A673 (cell line): ENCODE measurements at regions not wholly inside any gene's neighbourhood (a gene's known extent, or its start where the extent isn't known, plus 50 kb on each side); places are given as distances from the start of the nearest gene placed in this dataset.

Experiments used
- BruUV-seq: library from RNA; stranded (reverse); fragments of 400-500 nt; replicated peaks from 2 replicates; lab custom pipeline; 2021; lab: Mats Ljungman, UMichigan
- CTCF ChIA-PET: fragments of 300-600 bp; sonication (Branson Sonifier 250); formaldehyde crosslinking; loops from one replicate; lab custom pipeline; 2022; ENCODE audit warnings: antibody characterized with exemption; lab: Charles Lee
- POLR2A ChIA-PET: fragments of 300-600 bp; sonication (Branson Sonifier 250); formaldehyde crosslinking; loops from one replicate; lab custom pipeline; 2022; ENCODE audit warnings: antibody characterized with exemption; ENCODE audit not compliant: low non-redundant PET; lab: Charles Lee
- DNase-seq: peaks from one replicate; pipeline ENCODE4 v3.0.0-alpha.2; 2015; ENCODE audit warnings: low spot score
- H3K27ac ChIP-seq: fragments of 200-600 bp; sonication (generic); 2 replicates; pipeline ENCODE4 v1.5.1; 2016; ENCODE audit warnings: mixed run types, low read depth, mild to moderate bottlenecking, mixed read lengths, antibody characterized with exemption, low read length; ENCODE audit not compliant: poor library complexity, severe bottlenecking
- H3K27me3 ChIP-seq: fragments of 200-600 bp; sonication (generic); replicated peaks from 2 replicates; pipeline ENCODE4 v1.6.1; 2017; ENCODE audit warnings: mixed run types, low read depth, mild to moderate bottlenecking, mixed read lengths, antibody characterized with exemption, low read length; ENCODE audit not compliant: insufficient read depth, poor library complexity
- H3K36me3 ChIP-seq: fragments of 200-600 bp; sonication (generic); 2 replicates; pipeline ENCODE4 v1.6.1; 2016; ENCODE audit warnings: mixed run types, mild to moderate bottlenecking, mixed read lengths, antibody characterized with exemption, low read length; ENCODE audit not compliant: insufficient read depth, poor library complexity, severe bottlenecking
- H3K4me1 ChIP-seq: fragments of 200-600 bp; sonication (generic); 2 replicates; pipeline ENCODE4 v1.6.1; 2017; ENCODE audit warnings: mixed run types, mild to moderate bottlenecking, mixed read lengths, antibody characterized with exemption, low read length; ENCODE audit not compliant: insufficient read depth, poor library complexity, severe bottlenecking
- H3K4me3 ChIP-seq: fragments of 200-600 bp; sonication (generic); 2 replicates; pipeline ENCODE4 v1.5.1; 2016; ENCODE audit warnings: low read depth, mixed run types, mild to moderate bottlenecking, mixed read lengths, low read length; ENCODE audit not compliant: poor library complexity, severe bottlenecking
- H3K9me3 ChIP-seq: fragments of 200-600 bp; sonication (generic); 2 replicates; pipeline ENCODE4 v1.6.1; 2016; ENCODE audit warnings: mixed run types, low read depth, mild to moderate bottlenecking, mixed read lengths, antibody characterized with exemption, low read length; ENCODE audit not compliant: poor library complexity, severe bottlenecking
- CTCF ChIP-seq: fragments of 300-800, 200-600 bp; sonication (generic); conservative IDR thresholded peaks from 2 replicates; pipeline ENCODE4 v1.5.1; 2017; ENCODE audit warnings: low read depth, mild to moderate bottlenecking, antibody characterized with exemption, low read length, moderate library complexity, mixed read lengths
- EZH2 ChIP-seq: fragments of 200-600 bp; sonication (generic); IDR thresholded peaks from 2 replicates; pipeline ENCODE4 v1.6.1; 2017; ENCODE audit warnings: borderline replicate concordance, low read depth, mild to moderate bottlenecking, mixed read lengths, antibody characterized with exemption, low read length; ENCODE audit not compliant: poor library complexity, severe bottlenecking
- intact Hi-C: fragments of 100-400 bp; cut with micrococcal nuclease; formaldehyde crosslinking; loops from one replicate; pipeline ENCODE4 v1.10.0; 2022; ENCODE audit not compliant: unreplicated experiment

DNA sequence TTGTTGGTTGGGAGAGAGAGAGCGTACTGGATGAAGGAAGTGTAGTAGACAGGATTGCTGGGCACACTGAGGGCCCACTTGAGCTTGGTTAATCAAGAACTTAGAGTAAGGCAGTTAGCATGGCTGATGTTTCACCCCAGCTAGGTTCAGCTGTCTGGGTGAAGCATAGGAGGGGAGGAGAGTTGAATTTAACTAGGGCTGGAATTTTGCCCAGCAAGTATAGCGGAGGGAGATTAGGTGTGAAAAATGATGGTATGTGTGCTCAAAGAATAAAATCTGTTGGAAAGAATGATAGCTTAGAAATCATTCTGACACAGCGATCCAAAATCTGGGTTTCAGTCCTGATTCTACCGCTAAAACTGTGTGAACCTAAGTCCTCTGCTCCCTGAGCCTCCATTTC lies 461.5 kb upstream of the PROX1 start:
- DNase-seq = no peak
- ChIA-PET CTCF (no interaction called here), POLR2A (no interaction called here)
- Histone ChIP-seq H3K27me3 (no peaks in the 10 kb centered on the region), H3K9me3 (no peaks in the 10 kb centered on the region), H3K27ac (no peak overlapping the region), H3K4me1 (no peaks in the 10 kb centered on the region), H3K4me3 (no peak overlapping the region), H3K36me3 (no peaks in the 10 kb centered on the region)
- TF ChIP-seq EZH2 (no peak), CTCF (no peak)
- no TSS peak for BruUV-seq
- intact Hi-C loops = no loop called here

DNA sequence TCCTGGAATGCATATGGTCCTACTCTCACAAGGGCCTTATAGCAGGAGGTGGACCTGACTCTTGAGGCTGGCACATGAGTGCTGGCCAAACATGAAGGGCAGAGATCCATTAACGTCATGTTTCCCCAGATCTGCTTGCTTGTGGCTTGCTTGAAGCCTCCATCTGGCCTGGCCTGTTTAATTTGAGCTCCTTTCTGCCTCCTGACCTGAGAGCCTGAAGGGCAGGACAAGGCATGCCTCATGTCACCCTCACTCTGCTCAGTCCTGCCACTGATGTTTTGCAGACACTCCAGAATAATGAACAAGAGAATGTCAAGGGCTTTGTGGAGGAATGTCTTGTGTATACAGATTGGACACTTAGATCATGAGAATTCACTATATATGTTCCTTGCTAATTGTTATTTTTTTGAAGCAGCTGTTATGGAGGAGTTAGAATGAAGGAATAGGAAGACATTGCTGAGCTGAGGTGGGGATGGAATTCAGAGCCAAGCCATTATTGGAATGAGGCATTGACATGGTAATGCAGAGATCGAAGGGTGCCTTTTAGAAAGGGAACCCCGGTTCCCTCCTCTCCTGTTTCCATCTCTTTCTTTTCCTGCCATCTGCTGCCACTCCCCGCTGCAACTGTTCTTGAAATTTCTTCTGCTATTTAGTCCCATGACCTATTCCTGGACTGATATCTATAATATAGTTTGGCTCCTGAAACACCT lies 457.0 kb upstream of the PROX1 start:
- H3K27me3 ChIP-seq = no peaks in the 10 kb centered on the region
- intact Hi-C loops = no loop called here
- TF ChIP-seq EZH2 (no peak), CTCF (no peak)
- H3K27ac ChIP-seq = no peak overlapping the region
- no peaks in the 10 kb centered on the region for H3K4me1 ChIP-seq
- no peak for DNase-seq
- ChIA-PET CTCF (no interaction called here), POLR2A (no interaction called here)
- H3K9me3 ChIP-seq = no peaks in the 10 kb centered on the region
- H3K4me3 ChIP-seq = no peak overlapping the region
- H3K36me3 ChIP-seq = no peaks in the 10 kb centered on the region
- BruUV-seq = no TSS peak

DNA sequence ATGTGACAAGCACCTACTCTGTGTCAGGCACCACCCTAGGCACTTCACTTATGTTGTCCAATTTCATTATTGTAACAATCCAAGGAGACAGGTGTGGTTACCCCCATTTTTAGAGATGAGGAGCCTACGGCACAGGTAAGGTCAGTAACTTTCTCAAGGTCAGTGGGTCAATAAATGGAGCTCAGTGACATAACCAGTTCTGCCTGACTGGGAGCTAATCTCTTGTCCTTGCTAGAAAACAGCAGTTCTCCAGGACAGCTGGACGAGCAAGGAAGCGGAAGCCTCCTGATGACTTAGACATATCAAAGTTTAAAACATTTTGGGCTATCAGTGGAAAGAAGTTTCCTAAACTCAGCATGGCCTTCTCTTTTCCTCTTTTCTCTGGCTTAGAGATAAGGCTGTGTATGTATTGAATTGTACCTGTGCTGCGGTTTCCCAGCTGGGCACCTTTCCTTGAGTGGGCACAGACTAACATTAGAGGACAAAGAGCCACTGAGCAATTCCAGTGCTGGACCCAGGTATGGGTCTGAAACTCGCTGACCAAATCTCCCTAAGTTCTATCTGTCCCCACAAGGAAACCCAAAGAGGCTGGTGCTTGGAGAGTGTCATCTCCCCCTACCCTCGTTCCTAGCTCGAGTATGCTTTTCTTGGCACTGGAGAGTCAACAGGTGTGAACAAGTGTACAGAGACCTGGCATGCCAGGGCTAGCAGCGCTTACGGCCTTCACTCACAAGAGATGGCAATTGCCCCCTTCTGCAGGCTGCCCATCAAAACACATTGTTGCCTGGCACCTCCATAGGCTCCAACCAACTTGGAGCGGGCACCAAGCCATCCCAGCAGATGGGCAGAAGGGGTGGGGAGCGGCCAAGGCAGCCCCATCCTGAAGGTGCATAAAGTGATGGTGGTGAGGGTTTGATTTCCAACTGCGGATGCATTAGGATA lies 456.1 kb upstream of the PROX1 start:
- ChIA-PET POLR2A (no interaction called here), CTCF (no interaction called here)
- intact Hi-C loops = no loop called here
- no peak overlapping the region for H3K4me3 ChIP-seq
- no peak overlapping the region for H3K27ac ChIP-seq
- no peaks in the 10 kb centered on the region for H3K9me3 ChIP-seq
- no TSS peak for BruUV-seq
- no peaks in the 10 kb centered on the region for H3K4me1 ChIP-seq
- TF ChIP-seq CTCF (no peak), EZH2 (no peak)
- H3K36me3 ChIP-seq = no peaks in the 10 kb centered on the region
- H3K27me3 ChIP-seq = no peaks in the 10 kb centered on the region
- DNase-seq = no peak
